Kidney epithelial cell (primary cell): ENCODE measurements at regions not wholly inside any gene's neighbourhood (a gene's known extent, or its start where the extent isn't known, plus 50 kb on each side); places are given as distances from the start of the nearest gene placed in this dataset.
A peak's percentile ranks its signal among the peaks of the same experiment; 100 is the strongest.

Experiments used
- DNase-seq: peaks from one replicate; pipeline ENCODE4 v3.0.0-alpha.2; 2010; ENCODE audit warnings: low read depth
- H3K27me3 ChIP-seq: 2 replicates; pipeline ENCODE4 v1.6.0; 2011; ENCODE audit warnings: low read length; ENCODE audit not compliant: control insufficient read depth, insufficient read depth
- H3K36me3 ChIP-seq: 2 replicates; pipeline ENCODE4 v1.5.1; 2011; ENCODE audit warnings: low read length; ENCODE audit not compliant: control insufficient read depth, insufficient read depth
- H3K4me3 ChIP-seq: 2 replicates; pipeline ENCODE4 v1.5.1; 2011; ENCODE audit warnings: low read depth, mild to moderate bottlenecking, control low read depth, low read length
- TF ChIP-seq, protein P1 (sequence below): IDR thresholded peaks from 2 replicates; pipeline ENCODE4 v1.5.1; 2011; ENCODE audit warnings: mild to moderate bottlenecking, moderate library complexity, low read length, control low read depth, inconsistent platforms; ENCODE audit not compliant: insufficient read depth, poor library complexity, severe bottlenecking

DNA sequence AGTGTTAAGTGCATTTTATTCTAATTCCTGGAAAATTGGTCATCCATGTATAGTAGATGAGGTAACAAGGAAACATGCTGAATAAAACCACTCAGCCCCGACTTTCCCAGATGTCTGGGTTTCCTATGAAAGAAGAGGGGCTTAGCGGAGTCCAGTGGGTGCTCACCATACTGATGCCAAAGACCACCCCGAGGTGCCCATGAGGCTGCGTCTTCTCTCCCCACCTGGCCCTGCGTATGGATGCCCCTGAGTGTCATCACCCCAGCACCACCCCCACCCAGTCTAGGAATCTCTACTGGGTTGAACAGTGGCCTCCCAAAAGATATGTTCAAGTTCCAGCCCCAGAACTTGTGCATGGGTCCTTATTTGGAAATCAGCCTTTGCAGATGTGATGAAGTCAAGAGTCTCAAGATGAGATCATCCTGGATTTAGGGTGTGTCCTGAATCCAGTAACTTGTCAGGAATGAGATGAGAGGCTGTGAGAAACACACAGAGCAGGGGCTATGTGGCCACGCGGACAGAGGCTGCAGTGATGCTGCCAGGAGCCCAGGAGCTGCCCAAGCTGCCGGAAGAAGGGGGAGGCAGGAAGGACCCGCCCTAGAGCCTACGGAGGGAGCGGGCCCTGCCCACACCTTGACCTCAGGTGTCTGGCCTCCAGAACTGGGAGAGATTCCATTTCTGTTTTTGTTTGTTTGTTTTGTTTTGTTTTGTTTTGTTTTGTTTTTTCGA is 124.6 kb upstream of the CDH4 start:
- TF ChIP-seq, protein P1, sequence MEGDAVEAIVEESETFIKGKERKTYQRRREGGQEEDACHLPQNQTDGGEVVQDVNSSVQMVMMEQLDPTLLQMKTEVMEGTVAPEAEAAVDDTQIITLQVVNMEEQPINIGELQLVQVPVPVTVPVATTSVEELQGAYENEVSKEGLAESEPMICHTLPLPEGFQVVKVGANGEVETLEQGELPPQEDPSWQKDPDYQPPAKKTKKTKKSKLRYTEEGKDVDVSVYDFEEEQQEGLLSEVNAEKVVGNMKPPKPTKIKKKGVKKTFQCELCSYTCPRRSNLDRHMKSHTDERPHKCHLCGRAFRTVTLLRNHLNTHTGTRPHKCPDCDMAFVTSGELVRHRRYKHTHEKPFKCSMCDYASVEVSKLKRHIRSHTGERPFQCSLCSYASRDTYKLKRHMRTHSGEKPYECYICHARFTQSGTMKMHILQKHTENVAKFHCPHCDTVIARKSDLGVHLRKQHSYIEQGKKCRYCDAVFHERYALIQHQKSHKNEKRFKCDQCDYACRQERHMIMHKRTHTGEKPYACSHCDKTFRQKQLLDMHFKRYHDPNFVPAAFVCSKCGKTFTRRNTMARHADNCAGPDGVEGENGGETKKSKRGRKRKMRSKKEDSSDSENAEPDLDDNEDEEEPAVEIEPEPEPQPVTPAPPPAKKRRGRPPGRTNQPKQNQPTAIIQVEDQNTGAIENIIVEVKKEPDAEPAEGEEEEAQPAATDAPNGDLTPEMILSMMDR: no peak
- H3K27me3 ChIP-seq: no peaks in the 10 kb centered on the region
- no peak overlapping the region for H3K4me3 ChIP-seq
- DNase-seq: peak; percentile 77
- H3K36me3 ChIP-seq: no peaks in the 10 kb centered on the region

DNA sequence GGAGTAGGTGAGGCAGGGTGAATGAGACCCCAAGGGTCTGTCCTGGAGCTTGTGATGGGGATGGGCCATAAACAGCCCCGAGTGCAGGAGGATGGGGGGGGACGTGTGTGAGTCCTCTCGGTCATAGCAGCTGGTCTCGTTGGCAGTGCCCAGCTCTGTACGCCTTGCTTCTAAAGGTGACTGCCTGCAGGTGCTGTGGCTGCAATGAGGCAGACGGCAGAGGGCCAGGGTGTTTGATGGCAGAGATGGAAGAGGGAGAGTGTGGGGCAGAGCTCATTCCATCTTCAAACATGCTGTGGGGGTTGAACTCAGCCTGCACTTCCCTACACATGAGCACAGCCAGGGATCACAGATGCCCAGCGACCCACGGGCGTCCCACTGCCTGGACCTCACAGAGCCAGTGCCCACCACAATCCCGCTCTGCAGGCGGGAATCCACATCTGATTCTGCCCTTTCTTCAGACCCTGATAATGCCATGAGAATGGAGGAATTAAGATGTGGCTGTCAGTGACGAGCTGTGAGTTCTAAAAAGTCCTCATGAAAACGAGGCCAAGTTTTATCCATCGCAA is 123.3 kb upstream of the CDH4 start:
- Histone ChIP-seq H3K27me3 (peaks cover 2% of the 10 kb centered on the region), H3K36me3 (no peaks in the 10 kb centered on the region), H3K4me3 (no peak overlapping the region)
- TF ChIP-seq, protein P1: no peak
- no peak for DNase-seq

DNA sequence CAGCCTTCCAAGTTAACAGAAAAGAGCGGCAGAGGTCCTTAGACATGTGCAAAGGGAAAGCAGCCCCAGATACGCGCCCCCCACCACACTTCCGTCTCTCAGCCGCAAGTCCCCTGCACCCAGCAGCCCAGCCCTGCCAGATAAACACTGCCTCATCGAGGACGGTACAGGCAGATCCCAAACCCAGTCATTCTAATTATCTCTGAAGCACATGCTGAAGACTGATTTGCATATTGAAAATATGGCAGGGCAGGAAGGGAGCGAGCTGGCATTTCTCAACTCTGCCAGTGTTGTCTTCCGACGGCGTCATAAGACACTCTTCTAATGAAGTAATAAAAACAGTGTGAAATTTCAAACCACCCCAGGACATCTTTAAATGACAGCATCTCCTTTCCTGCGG is 122.8 kb upstream of the CDH4 start:
- H3K36me3 ChIP-seq: no peaks in the 10 kb centered on the region
- H3K4me3 ChIP-seq: no peak overlapping the region
- TF ChIP-seq, protein P1: no peak
- peaks cover 4% of the 10 kb centered on the region for H3K27me3 ChIP-seq
- DNase-seq: no peak

DNA sequence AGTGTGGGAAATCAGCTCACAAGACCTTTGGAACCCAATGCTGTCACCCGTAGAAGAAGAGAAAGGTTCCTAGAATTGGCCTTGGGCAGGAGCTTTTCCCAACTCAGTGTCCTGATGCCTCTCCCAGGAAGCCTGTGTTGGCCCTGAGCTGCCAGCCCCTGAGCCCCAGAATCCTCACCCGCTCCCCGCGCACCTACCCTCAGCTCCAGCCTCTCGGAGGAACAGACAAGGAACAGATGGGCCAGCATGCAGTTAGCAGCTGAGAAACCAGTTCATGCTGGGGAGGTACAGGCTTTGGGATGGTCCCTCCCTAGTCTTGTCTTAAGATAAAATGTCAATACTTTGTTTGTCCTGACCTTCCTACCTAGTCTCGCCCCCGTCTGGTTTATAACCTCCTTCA is 121.9 kb upstream of the CDH4 start:
- no peaks in the 10 kb centered on the region for H3K36me3 ChIP-seq
- no peak overlapping the region for H3K4me3 ChIP-seq
- DNase-seq: no peak
- peaks cover 9% of the 10 kb centered on the region for H3K27me3 ChIP-seq
- TF ChIP-seq, protein P1: no peak

DNA sequence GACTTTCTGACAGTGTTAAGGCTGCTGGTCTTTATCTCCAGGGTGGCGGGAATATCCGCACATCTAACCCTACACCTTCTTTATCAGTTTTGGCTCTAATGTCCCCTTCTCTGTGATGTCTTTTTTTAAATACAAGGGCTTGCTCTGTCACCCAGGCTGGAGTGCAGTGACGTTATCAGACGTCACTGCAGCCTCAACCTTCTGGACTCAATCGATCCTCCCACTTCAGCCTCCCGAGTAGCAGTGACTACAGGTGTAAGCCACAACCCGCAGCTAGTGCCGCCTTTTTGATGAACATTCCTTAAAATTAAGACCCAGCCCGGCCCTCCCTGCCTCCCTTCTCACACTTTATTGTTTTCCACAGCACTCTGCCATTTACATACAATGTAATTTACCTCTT is 120.1 kb upstream of the CDH4 start:
- Histone ChIP-seq H3K4me3 (no peak overlapping the region), H3K27me3 (peaks cover 19% of the 10 kb centered on the region), H3K36me3 (no peaks in the 10 kb centered on the region)
- TF ChIP-seq, protein P1: no peak
- DNase-seq: no peak

DNA sequence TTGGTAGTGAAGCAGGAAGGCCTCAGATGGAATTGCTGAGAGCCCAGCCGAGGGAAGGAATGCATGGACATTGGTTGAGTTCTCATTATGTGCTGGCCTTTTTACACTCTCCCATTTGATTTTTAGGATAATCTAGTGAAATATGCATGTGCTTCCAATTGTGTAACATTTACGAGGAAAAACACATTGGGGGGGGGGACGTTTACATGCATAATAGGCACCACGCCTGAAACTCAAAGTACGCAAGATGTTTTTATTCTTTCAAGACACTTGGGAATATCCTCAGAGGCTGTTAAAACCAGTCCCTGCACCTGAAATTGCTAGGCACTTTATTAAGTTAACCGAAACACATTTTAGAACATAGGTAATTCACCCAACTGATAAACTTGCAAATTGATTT is 118.5 kb upstream of the CDH4 start:
- Histone ChIP-seq H3K36me3 (no peaks in the 10 kb centered on the region), H3K27me3 (peaks cover 23% of the 10 kb centered on the region), H3K4me3 (no peak overlapping the region)
- TF ChIP-seq, protein P1: no peak
- no peak for DNase-seq
